ENCODE measurements at regions not wholly inside any gene's neighbourhood (a gene's known extent, or its start where the extent isn't known, plus 50 kb on each side); places are given as distances from the start of the nearest gene placed in this dataset.
A peak's percentile ranks its signal among the peaks of the same experiment; 100 is the strongest.
"Not testable (repeated sequence)": the region's sequence is repeated elsewhere in the genome, so short reads cannot be mapped to it uniquely, and the experiment has no call there.

DNA sequence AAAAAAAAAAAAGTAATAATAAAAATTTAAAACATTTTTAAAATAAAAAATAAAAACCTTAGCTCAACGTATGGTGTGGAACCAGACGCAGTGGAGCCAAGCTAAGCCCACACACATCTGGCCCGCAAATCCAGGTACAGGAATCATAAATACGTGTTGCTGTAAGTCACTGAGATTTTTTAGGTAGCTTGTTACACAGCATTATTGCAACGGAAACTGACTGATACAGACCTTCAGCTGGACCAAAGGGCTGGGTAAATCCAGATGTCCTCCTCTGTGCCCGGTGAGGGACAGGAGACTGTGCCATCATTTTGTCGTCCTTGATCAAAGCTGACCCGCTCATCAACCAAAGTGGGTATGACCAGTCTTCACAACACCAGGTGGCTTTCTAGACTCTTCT, 104.9 kb downstream of the TMEM130 start:
- H3K9me3 ChIP-seq (ENCODE audit: control insufficient read depth in 2 of 2, low read length in 2 of 2) = no peaks in the 10 kb centered on the region
- H3K4me3 ChIP-seq (ENCODE audit: low read length in 2 of 2) = no peak overlapping the region
- no peak overlapping the region for H3K27ac ChIP-seq (ENCODE audit: low read depth in 2 of 2, low read length in 2 of 2)
- H3K4me1 ChIP-seq (ENCODE audit: control insufficient read depth in 2 of 2, insufficient read depth in 2 of 2, low read length in 2 of 2) = no peaks in the 10 kb centered on the region
- no peaks in the 10 kb centered on the region for H3K27me3 ChIP-seq (ENCODE audit: control insufficient read depth in 2 of 2, insufficient read depth in 2 of 2, low read length in 2 of 2)
- H3K9ac ChIP-seq (ENCODE audit: low read depth in 1 of 2, low read length in 2 of 2) = no peak overlapping the region
- H3K36me3 ChIP-seq (ENCODE audit: control insufficient read depth in 2 of 2, insufficient read depth in 2 of 2, low read length in 2 of 2) = no peaks in the 10 kb centered on the region

- H3K9ac ChIP-seq (ENCODE audit: low read depth in 1 of 2, low read length in 2 of 2); H3K27ac ChIP-seq (ENCODE audit: low read depth in 2 of 2, low read length in 2 of 2); H3K27me3 ChIP-seq (ENCODE audit: control insufficient read depth in 2 of 2, insufficient read depth in 2 of 2, low read length in 2 of 2); H3K4me3 ChIP-seq (ENCODE audit: low read length in 2 of 2); H3K36me3 ChIP-seq (ENCODE audit: control insufficient read depth in 2 of 2, insufficient read depth in 2 of 2, low read length in 2 of 2); H3K9me3 ChIP-seq (ENCODE audit: control insufficient read depth in 2 of 2, low read length in 2 of 2); H3K4me1 ChIP-seq (ENCODE audit: control insufficient read depth in 2 of 2, insufficient read depth in 2 of 2, low read length in 2 of 2): not testable (repeated sequence)
Observed at GRCh38 chr7:98770085-98770484, 99.7 kb downstream of the TMEM130 start.

GRCh38 chr7:98771519-98771918, 98.3 kb downstream of the TMEM130 start:
- Histone ChIP-seq H3K27me3 (ENCODE audit: control insufficient read depth in 2 of 2, insufficient read depth in 2 of 2, low read length in 2 of 2) (no peaks in the 10 kb centered on the region), H3K4me3 (ENCODE audit: low read length in 2 of 2) (peak overlapping the region in 1 of 2 donors; percentile 32), H3K4me1 (ENCODE audit: control insufficient read depth in 2 of 2, insufficient read depth in 2 of 2, low read length in 2 of 2) (no peaks in the 10 kb centered on the region), H3K27ac (ENCODE audit: low read depth in 2 of 2, low read length in 2 of 2) (peak overlapping the region in 1 of 2 donors; percentile 56), H3K36me3 (ENCODE audit: control insufficient read depth in 2 of 2, insufficient read depth in 2 of 2, low read length in 2 of 2) (no peaks in the 10 kb centered on the region), H3K9me3 (ENCODE audit: control insufficient read depth in 2 of 2, low read length in 2 of 2) (no peaks in the 10 kb centered on the region), H3K9ac (ENCODE audit: low read depth in 1 of 2, low read length in 2 of 2) (no peak overlapping the region)

- H3K9ac ChIP-seq (ENCODE audit: low read depth in 1 of 2, low read length in 2 of 2) = no peak overlapping the region
- no peak overlapping the region for H3K27ac ChIP-seq (ENCODE audit: low read depth in 2 of 2, low read length in 2 of 2)
- H3K4me1 ChIP-seq (ENCODE audit: control insufficient read depth in 2 of 2, insufficient read depth in 2 of 2, low read length in 2 of 2) = no peaks in the 10 kb centered on the region
Observed at GRCh38 chr7:98771941-98772603, 97.7 kb downstream of the TMEM130 start.

GRCh38 chr7:98774884-98775283, 94.9 kb downstream of the TMEM130 start:
- Histone ChIP-seq H3K9me3 (ENCODE audit: control insufficient read depth in 2 of 2, low read length in 2 of 2) (no peaks in the 10 kb centered on the region), H3K4me1 (ENCODE audit: control insufficient read depth in 2 of 2, insufficient read depth in 2 of 2, low read length in 2 of 2) (no peaks in the 10 kb centered on the region), H3K27me3 (ENCODE audit: control insufficient read depth in 2 of 2, insufficient read depth in 2 of 2, low read length in 2 of 2) (no peaks in the 10 kb centered on the region), H3K27ac (ENCODE audit: low read depth in 2 of 2, low read length in 2 of 2) (no peak overlapping the region), H3K9ac (ENCODE audit: low read depth in 1 of 2, low read length in 2 of 2) (no peak overlapping the region), H3K4me3 (ENCODE audit: low read length in 2 of 2) (no peak overlapping the region), H3K36me3 (ENCODE audit: control insufficient read depth in 2 of 2, insufficient read depth in 2 of 2, low read length in 2 of 2) (no peaks in the 10 kb centered on the region)

More at GRCh38 chr7:98771941-98772603, 97.7 kb downstream of the TMEM130 start:
- Histone ChIP-seq H3K36me3 (ENCODE audit: control insufficient read depth in 2 of 2, insufficient read depth in 2 of 2, low read length in 2 of 2) (no peaks in the 10 kb centered on the region), H3K27me3 (ENCODE audit: control insufficient read depth in 2 of 2, insufficient read depth in 2 of 2, low read length in 2 of 2) (no peaks in the 10 kb centered on the region), H3K4me3 (ENCODE audit: low read length in 2 of 2) (peak overlapping the region in 1 of 2 donors; percentile 32), H3K9me3 (ENCODE audit: control insufficient read depth in 2 of 2, low read length in 2 of 2) (no peaks in the 10 kb centered on the region)

DNA sequence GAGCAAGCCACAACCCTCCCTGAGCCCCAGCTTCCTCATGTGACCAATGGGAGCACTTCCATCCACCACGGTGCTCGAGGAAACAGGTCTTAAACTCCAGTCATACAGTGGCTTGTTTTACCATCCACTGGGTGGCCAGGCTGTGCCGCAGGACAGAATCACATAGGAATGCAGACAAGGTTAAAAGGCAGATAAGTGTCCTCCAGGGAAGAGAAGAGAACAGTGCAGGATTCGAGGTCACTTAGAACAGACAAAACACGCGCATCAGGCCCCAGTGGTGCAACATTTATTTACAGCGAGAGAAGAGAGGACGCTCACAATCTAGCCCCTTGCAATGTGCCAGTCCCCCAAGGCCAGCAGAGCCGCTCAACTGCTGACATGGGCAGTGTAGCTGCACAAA, 92.8 kb downstream of the TMEM130 start:
- no peak overlapping the region for H3K4me3 ChIP-seq (ENCODE audit: low read length in 2 of 2)
- H3K4me1 ChIP-seq (ENCODE audit: control insufficient read depth in 2 of 2, insufficient read depth in 2 of 2, low read length in 2 of 2) = no peaks in the 10 kb centered on the region
- no peaks in the 10 kb centered on the region for H3K36me3 ChIP-seq (ENCODE audit: control insufficient read depth in 2 of 2, insufficient read depth in 2 of 2, low read length in 2 of 2)
- H3K9me3 ChIP-seq (ENCODE audit: control insufficient read depth in 2 of 2, low read length in 2 of 2) = no peaks in the 10 kb centered on the region
- H3K27ac ChIP-seq (ENCODE audit: low read depth in 2 of 2, low read length in 2 of 2) = no peak overlapping the region
- no peak overlapping the region for H3K9ac ChIP-seq (ENCODE audit: low read depth in 1 of 2, low read length in 2 of 2)
- no peaks in the 10 kb centered on the region for H3K27me3 ChIP-seq (ENCODE audit: control insufficient read depth in 2 of 2, insufficient read depth in 2 of 2, low read length in 2 of 2)

DNA sequence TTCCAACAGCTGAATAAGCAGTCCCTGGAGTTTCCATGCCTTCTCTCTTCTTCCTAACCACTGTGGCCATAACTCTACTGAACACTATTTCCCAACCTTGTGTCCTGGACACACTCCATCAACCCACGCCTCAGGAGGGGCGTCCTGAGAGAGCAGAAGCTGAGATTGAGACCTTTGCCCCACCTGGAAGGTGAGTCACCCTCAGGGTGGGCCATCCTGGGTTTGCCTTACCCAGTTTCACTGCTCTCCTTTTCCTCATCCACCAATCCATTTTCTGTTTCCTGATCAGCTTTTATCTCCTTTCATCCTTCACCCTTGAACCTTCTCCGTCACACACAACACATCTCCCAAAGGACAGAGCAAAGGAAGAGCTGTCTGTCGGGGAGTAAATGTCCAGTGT, 91.4 kb downstream of the TMEM130 start:
- Histone ChIP-seq H3K4me1 (ENCODE audit: control insufficient read depth in 2 of 2, insufficient read depth in 2 of 2, low read length in 2 of 2) (no peaks in the 10 kb centered on the region), H3K27me3 (ENCODE audit: control insufficient read depth in 2 of 2, insufficient read depth in 2 of 2, low read length in 2 of 2) (no peaks in the 10 kb centered on the region), H3K27ac (ENCODE audit: low read depth in 2 of 2, low read length in 2 of 2) (no peak overlapping the region), H3K9me3 (ENCODE audit: control insufficient read depth in 2 of 2, low read length in 2 of 2) (no peaks in the 10 kb centered on the region), H3K36me3 (ENCODE audit: control insufficient read depth in 2 of 2, insufficient read depth in 2 of 2, low read length in 2 of 2) (no peaks in the 10 kb centered on the region), H3K9ac (ENCODE audit: low read depth in 1 of 2, low read length in 2 of 2) (no peak overlapping the region), H3K4me3 (ENCODE audit: low read length in 2 of 2) (no peak overlapping the region)

DNA sequence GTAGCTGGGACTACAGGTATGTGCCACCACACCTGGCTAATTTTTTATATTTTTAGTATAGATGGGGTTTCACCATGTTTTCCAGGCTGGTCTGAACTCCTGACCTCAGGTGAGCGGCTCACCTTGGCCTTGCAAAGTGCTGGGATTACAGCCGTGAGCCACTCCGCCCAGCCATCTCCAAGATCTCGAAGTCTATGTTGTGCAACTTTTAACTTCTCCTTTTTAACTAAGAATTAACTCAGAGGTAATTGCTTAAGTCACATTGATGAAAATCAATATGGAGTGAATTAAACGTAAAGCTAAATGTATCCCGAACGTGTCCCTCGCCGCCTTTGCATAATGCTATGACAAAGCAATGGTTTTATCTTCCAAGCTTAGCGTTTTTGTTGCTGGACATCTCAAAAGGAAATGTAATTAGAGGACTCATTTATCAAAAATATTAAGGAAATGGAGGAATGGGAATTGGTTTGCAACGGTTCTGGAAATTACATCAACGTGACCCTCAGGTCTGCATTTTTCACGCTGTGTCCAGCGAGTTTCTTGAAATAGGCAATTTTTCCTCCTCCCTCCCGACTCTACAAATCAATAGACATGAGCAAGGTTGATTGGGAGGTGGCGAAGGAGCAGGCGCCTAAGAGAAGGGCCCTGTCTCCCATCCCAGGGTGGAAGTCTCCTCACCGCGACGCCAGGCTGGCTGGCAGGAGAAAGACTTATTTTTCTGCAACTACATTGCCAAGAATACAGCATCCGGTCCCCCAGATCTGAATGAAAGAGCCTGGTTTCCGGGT, 89.8 kb downstream of the TMEM130 start:
- Histone ChIP-seq H3K4me3 (ENCODE audit: low read length in 2 of 2) (no peak overlapping the region), H3K9ac (ENCODE audit: low read depth in 1 of 2, low read length in 2 of 2) (no peak overlapping the region), H3K36me3 (ENCODE audit: control insufficient read depth in 2 of 2, insufficient read depth in 2 of 2, low read length in 2 of 2) (no peaks in the 10 kb centered on the region), H3K4me1 (ENCODE audit: control insufficient read depth in 2 of 2, insufficient read depth in 2 of 2, low read length in 2 of 2) (no peaks in the 10 kb centered on the region), H3K27me3 (ENCODE audit: control insufficient read depth in 2 of 2, insufficient read depth in 2 of 2, low read length in 2 of 2) (no peaks in the 10 kb centered on the region), H3K27ac (ENCODE audit: low read depth in 2 of 2, low read length in 2 of 2) (no peak overlapping the region), H3K9me3 (ENCODE audit: control insufficient read depth in 2 of 2, low read length in 2 of 2) (no peaks in the 10 kb centered on the region)

DNA sequence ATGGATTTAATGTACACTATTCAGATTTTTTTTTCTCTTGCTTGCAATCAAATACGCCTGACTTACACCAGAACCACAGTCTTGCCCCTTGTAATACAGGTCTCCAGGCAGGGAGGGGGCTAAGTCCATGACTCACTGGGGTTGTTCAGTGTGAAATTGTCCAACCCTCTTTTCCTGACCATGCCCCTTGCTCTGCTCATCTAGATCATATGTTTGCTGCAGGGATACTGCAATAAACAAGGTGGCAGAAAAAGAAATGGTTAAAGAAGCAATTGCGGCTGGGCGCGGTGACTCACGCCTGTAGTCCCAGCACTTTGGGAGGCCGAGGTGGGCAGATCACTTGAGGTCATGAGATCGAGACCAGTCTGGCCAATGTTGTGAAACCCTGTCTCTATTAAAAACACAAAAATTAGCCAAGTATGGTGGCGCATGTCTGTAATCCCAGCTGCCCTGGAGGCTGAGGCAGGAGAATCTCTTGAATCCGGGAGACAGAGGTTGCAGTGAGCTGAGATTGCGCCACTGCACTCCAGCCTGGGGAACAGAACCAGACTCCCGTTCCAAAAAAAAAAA, 85.5 kb downstream of the TMEM130 start:
- no peak overlapping the region for H3K4me3 ChIP-seq (ENCODE audit: low read length in 2 of 2)
- H3K9ac ChIP-seq (ENCODE audit: low read depth in 1 of 2, low read length in 2 of 2) = no peak overlapping the region
- no peaks in the 10 kb centered on the region for H3K4me1 ChIP-seq (ENCODE audit: control insufficient read depth in 2 of 2, insufficient read depth in 2 of 2, low read length in 2 of 2)
- no peak overlapping the region for H3K27ac ChIP-seq (ENCODE audit: low read depth in 2 of 2, low read length in 2 of 2)
- no peaks in the 10 kb centered on the region for H3K36me3 ChIP-seq (ENCODE audit: control insufficient read depth in 2 of 2, insufficient read depth in 2 of 2, low read length in 2 of 2)
- H3K9me3 ChIP-seq (ENCODE audit: control insufficient read depth in 2 of 2, low read length in 2 of 2) = no peaks in the 10 kb centered on the region
- H3K27me3 ChIP-seq (ENCODE audit: control insufficient read depth in 2 of 2, insufficient read depth in 2 of 2, low read length in 2 of 2) = no peaks in the 10 kb centered on the region

DNA sequence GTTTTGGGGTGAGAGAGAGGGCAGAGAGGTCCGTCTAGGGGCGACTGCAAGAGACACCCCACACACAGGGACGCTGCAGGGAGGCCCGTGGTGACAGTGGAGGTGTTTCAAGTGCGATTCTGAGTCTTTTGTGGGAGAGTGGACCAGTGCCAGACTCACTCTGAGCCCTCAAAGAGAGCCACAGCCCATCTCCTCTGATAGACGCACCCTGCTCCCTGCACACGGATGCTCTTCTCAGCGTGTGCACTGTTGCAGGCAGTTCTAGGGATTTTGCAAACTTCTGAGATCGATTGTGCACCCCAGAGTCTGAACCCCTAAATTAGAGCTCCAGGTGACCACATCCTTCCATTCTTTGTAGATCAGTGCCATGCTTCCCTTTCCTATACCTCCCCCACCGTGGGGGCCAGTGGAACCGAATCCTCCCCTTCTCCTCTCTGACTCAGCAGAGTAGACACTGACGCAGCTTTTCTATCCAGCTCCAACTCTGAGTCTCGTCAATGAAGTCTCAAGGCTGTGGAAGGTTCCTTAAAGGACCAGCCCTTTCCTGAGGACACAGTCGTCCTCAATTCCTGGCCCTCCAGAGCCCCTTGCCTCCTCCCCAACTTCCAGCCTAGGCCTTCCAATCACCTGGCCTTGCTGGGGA, 83.8 kb downstream of the TMEM130 start:
- Histone ChIP-seq H3K36me3 (ENCODE audit: control insufficient read depth in 2 of 2, insufficient read depth in 2 of 2, low read length in 2 of 2) (no peaks in the 10 kb centered on the region), H3K27me3 (ENCODE audit: control insufficient read depth in 2 of 2, insufficient read depth in 2 of 2, low read length in 2 of 2) (no peaks in the 10 kb centered on the region), H3K9ac (ENCODE audit: low read depth in 1 of 2, low read length in 2 of 2) (no peak overlapping the region), H3K27ac (ENCODE audit: low read depth in 2 of 2, low read length in 2 of 2) (no peak overlapping the region), H3K4me3 (ENCODE audit: low read length in 2 of 2) (no peak overlapping the region), H3K4me1 (ENCODE audit: control insufficient read depth in 2 of 2, insufficient read depth in 2 of 2, low read length in 2 of 2) (no peaks in the 10 kb centered on the region), H3K9me3 (ENCODE audit: control insufficient read depth in 2 of 2, low read length in 2 of 2) (no peaks in the 10 kb centered on the region)

All from mucosa of rectum (tissue), 2 donors.